ENCODE measurements at regions not wholly inside any gene's neighbourhood (a gene's known extent, or its start where the extent isn't known, plus 50 kb on each side); places are given as distances from the start of the nearest gene placed in this dataset.
"Not testable (repeated sequence)": the region's sequence is repeated elsewhere in the genome, so short reads cannot be mapped to it uniquely, and the experiment has no call there.

GRCh38 chr15:95636107-95636506 is 694.4 kb upstream of the NR2F2 start:
- no peaks in the 10 kb centered on the region for H3K9me3 ChIP-seq (ENCODE audit: control insufficient read depth, low read length)
- H3K4me1 ChIP-seq (ENCODE audit: control insufficient read depth, insufficient read depth, low read length), result no peaks in the 10 kb centered on the region
- H3K27me3 ChIP-seq (ENCODE audit: control insufficient read depth, insufficient read depth, low read length), result no peaks in the 10 kb centered on the region
- H3K4me3 ChIP-seq (ENCODE audit: low read length), result no peak overlapping the region
- H3K9ac ChIP-seq (ENCODE audit: low read length), result no peak overlapping the region
- H3K36me3 ChIP-seq (ENCODE audit: control insufficient read depth, insufficient read depth, low read length), result no peaks in the 10 kb centered on the region

- H3K4me3 ChIP-seq (ENCODE audit: low read length); H3K27me3 ChIP-seq (ENCODE audit: control insufficient read depth, insufficient read depth, low read length); H3K9me3 ChIP-seq (ENCODE audit: control insufficient read depth, low read length); H3K9ac ChIP-seq (ENCODE audit: low read length); H3K36me3 ChIP-seq (ENCODE audit: control insufficient read depth, insufficient read depth, low read length); H3K4me1 ChIP-seq (ENCODE audit: control insufficient read depth, insufficient read depth, low read length): not testable (repeated sequence)
Measured at GRCh38 chr15:95637234-95637633, 693.3 kb upstream of the NR2F2 start.

GRCh38 chr15:95639208-95639607 is 691.3 kb upstream of the NR2F2 start:
- H3K4me3 ChIP-seq (ENCODE audit: low read length), result no peak overlapping the region
- H3K36me3 ChIP-seq (ENCODE audit: control insufficient read depth, insufficient read depth, low read length), result no peaks in the 10 kb centered on the region
- H3K4me1 ChIP-seq (ENCODE audit: control insufficient read depth, insufficient read depth, low read length), result no peaks in the 10 kb centered on the region
- no peaks in the 10 kb centered on the region for H3K9me3 ChIP-seq (ENCODE audit: control insufficient read depth, low read length)
- H3K27me3 ChIP-seq (ENCODE audit: control insufficient read depth, insufficient read depth, low read length), result no peaks in the 10 kb centered on the region
- no peak overlapping the region for H3K9ac ChIP-seq (ENCODE audit: low read length)

GRCh38 chr15:95644100-95644875 is 686.2 kb upstream of the NR2F2 start:
- H3K36me3 ChIP-seq (ENCODE audit: control insufficient read depth, insufficient read depth, low read length), result no peaks in the 10 kb centered on the region
- no peaks in the 10 kb centered on the region for H3K4me1 ChIP-seq (ENCODE audit: control insufficient read depth, insufficient read depth, low read length)
- H3K4me3 ChIP-seq (ENCODE audit: low read length), result no peak overlapping the region
- no peaks in the 10 kb centered on the region for H3K9me3 ChIP-seq (ENCODE audit: control insufficient read depth, low read length)
- H3K9ac ChIP-seq (ENCODE audit: low read length), result no peak overlapping the region
- no peaks in the 10 kb centered on the region for H3K27me3 ChIP-seq (ENCODE audit: control insufficient read depth, insufficient read depth, low read length)

GRCh38 chr15:95645791-95646338 is 684.6 kb upstream of the NR2F2 start:
- no peaks in the 10 kb centered on the region for H3K9me3 ChIP-seq (ENCODE audit: control insufficient read depth, low read length)
- H3K9ac ChIP-seq (ENCODE audit: low read length), result no peak overlapping the region
- H3K36me3 ChIP-seq (ENCODE audit: control insufficient read depth, insufficient read depth, low read length), result no peaks in the 10 kb centered on the region
- H3K4me3 ChIP-seq (ENCODE audit: low read length), result no peak overlapping the region
- no peaks in the 10 kb centered on the region for H3K27me3 ChIP-seq (ENCODE audit: control insufficient read depth, insufficient read depth, low read length)
- H3K4me1 ChIP-seq (ENCODE audit: control insufficient read depth, insufficient read depth, low read length), result no peaks in the 10 kb centered on the region

- Histone ChIP-seq H3K36me3 (ENCODE audit: control insufficient read depth, insufficient read depth, low read length) (no peaks in the 10 kb centered on the region), H3K4me3 (ENCODE audit: low read length) (no peak overlapping the region), H3K9ac (ENCODE audit: low read length) (no peak overlapping the region), H3K4me1 (ENCODE audit: control insufficient read depth, insufficient read depth, low read length) (no peaks in the 10 kb centered on the region), H3K27me3 (ENCODE audit: control insufficient read depth, insufficient read depth, low read length) (no peaks in the 10 kb centered on the region), H3K9me3 (ENCODE audit: control insufficient read depth, low read length) (no peaks in the 10 kb centered on the region)
Measured at GRCh38 chr15:95646484-95647273, 683.8 kb upstream of the NR2F2 start.

- Histone ChIP-seq H3K9ac (ENCODE audit: low read length) (no peak overlapping the region), H3K36me3 (ENCODE audit: control insufficient read depth, insufficient read depth, low read length) (no peaks in the 10 kb centered on the region), H3K9me3 (ENCODE audit: control insufficient read depth, low read length) (no peaks in the 10 kb centered on the region), H3K4me3 (ENCODE audit: low read length) (no peak overlapping the region), H3K27me3 (ENCODE audit: control insufficient read depth, insufficient read depth, low read length) (no peaks in the 10 kb centered on the region), H3K4me1 (ENCODE audit: control insufficient read depth, insufficient read depth, low read length) (no peaks in the 10 kb centered on the region)
Measured at GRCh38 chr15:95647531-95648277, 682.8 kb upstream of the NR2F2 start.

- H3K9ac ChIP-seq (ENCODE audit: low read length), result no peak overlapping the region
- no peaks in the 10 kb centered on the region for H3K27me3 ChIP-seq (ENCODE audit: control insufficient read depth, insufficient read depth, low read length)
- H3K4me3 ChIP-seq (ENCODE audit: low read length), result no peak overlapping the region
- H3K9me3 ChIP-seq (ENCODE audit: control insufficient read depth, low read length), result no peaks in the 10 kb centered on the region
- no peaks in the 10 kb centered on the region for H3K4me1 ChIP-seq (ENCODE audit: control insufficient read depth, insufficient read depth, low read length)
- H3K36me3 ChIP-seq (ENCODE audit: control insufficient read depth, insufficient read depth, low read length), result no peaks in the 10 kb centered on the region
Measured at GRCh38 chr15:95653361-95653805, 677.1 kb upstream of the NR2F2 start.

- H3K27me3 ChIP-seq (ENCODE audit: control insufficient read depth, insufficient read depth, low read length), result no peaks in the 10 kb centered on the region
- no peaks in the 10 kb centered on the region for H3K4me1 ChIP-seq (ENCODE audit: control insufficient read depth, insufficient read depth, low read length)
- H3K9me3 ChIP-seq (ENCODE audit: control insufficient read depth, low read length), result no peaks in the 10 kb centered on the region
- H3K4me3 ChIP-seq (ENCODE audit: low read length), result no peak overlapping the region
- no peak overlapping the region for H3K9ac ChIP-seq (ENCODE audit: low read length)
- H3K36me3 ChIP-seq (ENCODE audit: control insufficient read depth, insufficient read depth, low read length), result no peaks in the 10 kb centered on the region
Measured at GRCh38 chr15:95655089-95655607, 675.4 kb upstream of the NR2F2 start.

- Histone ChIP-seq H3K4me1 (ENCODE audit: control insufficient read depth, insufficient read depth, low read length) (no peaks in the 10 kb centered on the region), H3K9ac (ENCODE audit: low read length) (no peak overlapping the region), H3K36me3 (ENCODE audit: control insufficient read depth, insufficient read depth, low read length) (no peaks in the 10 kb centered on the region), H3K27me3 (ENCODE audit: control insufficient read depth, insufficient read depth, low read length) (no peaks in the 10 kb centered on the region), H3K9me3 (ENCODE audit: control insufficient read depth, low read length) (no peaks in the 10 kb centered on the region), H3K4me3 (ENCODE audit: low read length) (no peak overlapping the region)
Measured at GRCh38 chr15:95656595-95656994, 673.9 kb upstream of the NR2F2 start.

- Histone ChIP-seq H3K36me3 (ENCODE audit: control insufficient read depth, insufficient read depth, low read length) (no peaks in the 10 kb centered on the region), H3K9me3 (ENCODE audit: control insufficient read depth, low read length) (no peaks in the 10 kb centered on the region), H3K9ac (ENCODE audit: low read length) (no peak overlapping the region), H3K27me3 (ENCODE audit: control insufficient read depth, insufficient read depth, low read length) (no peaks in the 10 kb centered on the region), H3K4me3 (ENCODE audit: low read length) (no peak overlapping the region), H3K4me1 (ENCODE audit: control insufficient read depth, insufficient read depth, low read length) (no peaks in the 10 kb centered on the region)
Measured at GRCh38 chr15:95658799-95659198, 671.7 kb upstream of the NR2F2 start.

All from mucosa of stomach (tissue), 1 donor.